Panc1 (cell line): ENCODE measurements at regions not wholly inside any gene's neighbourhood (a gene's known extent, or its start where the extent isn't known, plus 50 kb on each side); places are given as distances from the start of the nearest gene placed in this dataset.

Source experiments
- ATAC-seq: fragments of 200-7000 bp; cut with Tn5 transposase; 2 replicates; pipeline ENCODE4 v1.9.1; 2020; ENCODE audit warnings: mild to moderate bottlenecking, moderate library complexity
- BruUV-seq: library from RNA; stranded (reverse); fragments of 400-500 nt; replicated peaks from 2 replicates; lab custom pipeline; 2021; lab: Mats Ljungman, UMichigan
- CTCF ChIA-PET: fragments of 300-600 bp; sonication (Branson Sonifier 250); formaldehyde crosslinking; loops from one replicate; lab custom pipeline; 2022; ENCODE audit warnings: antibody characterized with exemption; lab: Charles Lee
- POLR2A ChIA-PET: fragments of 300-600 bp; sonication (Branson Sonifier 250); formaldehyde crosslinking; loops from one replicate; lab custom pipeline; 2022; ENCODE audit warnings: antibody characterized with exemption; lab: Charles Lee
- DNase-seq: peaks from one replicate; pipeline ENCODE4 v3.0.0-alpha.2; 2010; ENCODE audit warnings: low read depth, low spot score
- H3K27ac ChIP-seq: 2 replicates; pipeline ENCODE4 v1.5.1; 2011; ENCODE audit warnings: mild to moderate bottlenecking, low read length, inconsistent platforms
- H3K27me3 ChIP-seq: fragments of 200-500 bp; sonication (Bioruptor generic); 2 replicates; pipeline ENCODE4 v1.6.0; 2014; ENCODE audit warnings: low read length, inconsistent platforms; ENCODE audit not compliant: control insufficient read depth, insufficient read depth
- H3K36me3 ChIP-seq: fragments of 200-500 bp; sonication (Bioruptor generic); 2 replicates; pipeline ENCODE4 v1.5.1; 2014; ENCODE audit warnings: inconsistent platforms, mild to moderate bottlenecking, low read length, moderate library complexity; ENCODE audit not compliant: control insufficient read depth, insufficient read depth
- H3K4me1 ChIP-seq: 2 replicates; pipeline ENCODE4 v1.5.1; 2011; ENCODE audit warnings: inconsistent platforms, mild to moderate bottlenecking, low read length, moderate library complexity; ENCODE audit not compliant: control insufficient read depth, insufficient read depth
- H3K4me3 ChIP-seq, 2 experiments: 2 replicates each; pipeline ENCODE4 v1.5.1; 2011 to 2012; ENCODE audit warnings: low read depth in 2 of 2, low read length in 2 of 2, mild to moderate bottlenecking in 2 of 2, inconsistent platforms in 1 of 2, moderate library complexity in 1 of 2
- H3K9me3 ChIP-seq: fragments of 200-500 bp; sonication (Bioruptor generic); 2 replicates; pipeline ENCODE4 v1.5.1; 2014; ENCODE audit warnings: low read depth, mild to moderate bottlenecking, inconsistent platforms, low read length, moderate library complexity; ENCODE audit not compliant: control insufficient read depth, insufficient read depth
- CTCF ChIP-seq: fragments of 450-650 bp; IDR thresholded peaks from 2 replicates; pipeline ENCODE4 v1.5.1; 2017; ENCODE audit warnings: mild to moderate bottlenecking
- POLR2AphosphoS5 ChIP-seq: IDR thresholded peaks from 2 replicates; pipeline ENCODE4 v1.6.1; 2012; ENCODE audit warnings: mild to moderate bottlenecking, low read depth, low read length, moderate library complexity
- REST ChIP-seq, 2 experiments: IDR thresholded peaks; 2 replicates each; pipeline ENCODE4 v1.6.1; 2011 to 2012; ENCODE audit warnings: low read depth in 2 of 2, control low read depth in 1 of 2, low read length in 1 of 2, mild to moderate bottlenecking in 1 of 2, moderate library complexity in 1 of 2; ENCODE audit not compliant: insufficient read depth in 1 of 2
- SIN3A ChIP-seq: IDR thresholded peaks from 2 replicates; pipeline ENCODE4 v1.6.1; 2012; ENCODE audit warnings: low read depth, mild to moderate bottlenecking, low read length, moderate library complexity, borderline replicate concordance; ENCODE audit not compliant: insufficient read depth
- TCF7L2 ChIP-seq: IDR thresholded peaks from 2 replicates; pipeline ENCODE4 v1.6.1; 2011; ENCODE audit warnings: mild to moderate bottlenecking, low read depth, low read length, inconsistent platforms
- in situ Hi-C: cut with HindIII; loops from 2 replicates; pipeline ENCODE4 v1.10.0; 2016; ENCODE audit warnings: low sequenced_read_pairs, low pct_unique_long_range_greater_than_20kb
- intact Hi-C: fragments of 100-400 bp; cut with micrococcal nuclease; formaldehyde crosslinking; loops from one replicate; pipeline ENCODE4 v1.10.0; 2022; ENCODE audit not compliant: unreplicated experiment

GRCh38 chr9:129359916-129360536, 182.0 kb upstream of the IER5L start:
- Histone ChIP-seq H3K27me3 (no peaks in the 10 kb centered on the region), H3K9me3 (0 out of 2 replicates have a peak, but pooled peaks cover 4% of the 10 kb centered on the region), H3K4me3 (no peak overlapping the region), H3K36me3 (no peaks in the 10 kb centered on the region), H3K4me1 (peaks cover 10% of the 10 kb centered on the region), H3K27ac (0 out of 2 replicates have a peak overlapping the region, but pooled peaks have one; percentile 34)
- ChIA-PET POLR2A (no interaction called here), CTCF (interaction anchor here (0.6 kb wide), 1 partner anchor 135 kb away, joined by 5 read pairs; no protein-coding TSS in a partner anchor)
- DNase-seq (no peak), ATAC-seq (no peak)
- intact Hi-C loops, result no loop called here
- TF ChIP-seq TCF7L2 (no peak), REST (IDR thresholded peaks at IDR 0.05; ENCODE audit: insufficient read depth in 1 of 2, low read depth in 2 of 2, low read length in 1 of 2) (no peak), SIN3A (no peak), CTCF (no peak), POLR2AphosphoS5 (no peak)
- in situ Hi-C loops, result no loop called here
- no TSS peak for BruUV-seq

GRCh38 chr9:129359162-129359811, 181.2 kb upstream of the IER5L start:
- Histone ChIP-seq H3K4me1 (peaks cover 10% of the 10 kb centered on the region), H3K9me3 (0 out of 2 replicates have a peak, but pooled peaks cover 4% of the 10 kb centered on the region), H3K27me3 (no peaks in the 10 kb centered on the region), H3K36me3 (no peaks in the 10 kb centered on the region), H3K4me3 (no peak overlapping the region), H3K27ac (peak overlapping the region; percentile 29; the same call in 1 of the 2 replicates)
- ChIA-PET CTCF (no interaction called here), POLR2A (interaction anchor here (0.6 kb wide), 1 partner anchor 31 kb away, joined by 3 read pairs; no protein-coding TSS in a partner anchor)
- no peak for TF ChIP-seq CTCF
- intact Hi-C loops (no loop called here), in situ Hi-C loops (no loop called here)
- ATAC-seq, result no peak
- no peak for DNase-seq
- no TSS peak for BruUV-seq
